Stimulated activated CD8-positive, alpha-beta memory T cell treated with anti-CD3 and anti-CD28 coated beads, Interleukin-4, amount 100 ng/mL, for 1 hour (primary cell): ENCODE measurements at regions not wholly inside any gene's neighbourhood (a gene's known extent, or its start where the extent isn't known, plus 50 kb on each side); places are given as distances from the start of the nearest gene placed in this dataset.
"Not testable (repeated sequence)": the region's sequence is repeated elsewhere in the genome, so short reads cannot be mapped to it uniquely, and the experiment has no call there.

Experiments
- DNase-seq, 2 donors: peaks; one replicate each; pipeline ENCODE4 v3.0.0-alpha.2; 2020; ENCODE audit warnings: low read depth in 2 of 2, low spot score in 1 of 2

GRCh38 chr6:141118991-141119390 is 1013.7 kb upstream of the GJE1 start:
- no peak for DNase-seq

DNA sequence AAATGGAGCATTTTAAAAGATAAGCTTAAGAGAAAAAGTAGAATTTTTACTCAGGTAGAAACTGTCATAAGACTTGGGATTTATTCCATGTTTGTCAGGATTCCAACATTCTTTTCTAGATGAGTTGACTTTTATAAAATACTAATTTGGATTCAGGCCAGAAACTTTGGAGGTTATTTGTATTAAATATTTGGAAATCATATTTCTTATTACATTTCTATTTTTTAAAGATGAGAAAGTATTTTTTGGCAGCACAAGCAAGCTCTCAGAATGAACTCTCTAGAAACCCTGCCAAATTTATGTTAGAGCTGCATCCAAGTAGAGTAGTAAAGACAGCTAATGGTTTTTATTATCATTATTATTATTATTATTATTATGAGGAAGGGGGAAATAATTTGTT is 1014.9 kb upstream of the GJE1 start:
- no peak for DNase-seq

DNA sequence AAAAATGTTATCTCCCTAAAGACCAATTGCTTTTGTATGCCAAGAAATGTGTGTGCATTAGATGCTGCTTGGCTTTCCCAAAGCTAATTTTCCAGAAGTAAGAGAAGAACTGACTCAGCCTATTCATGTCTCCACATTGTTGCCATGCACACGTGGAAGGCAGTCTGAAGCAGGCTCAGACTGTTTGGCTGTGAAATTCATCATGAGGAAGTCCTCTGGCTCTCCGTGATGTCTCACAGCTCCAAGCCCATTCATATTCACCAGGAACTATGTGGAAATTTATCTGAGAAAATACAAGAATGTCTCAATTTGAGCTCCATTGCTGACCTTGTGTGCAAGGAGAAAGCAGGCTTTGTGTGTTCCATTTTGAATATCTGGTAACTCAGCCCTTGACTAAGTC is 1022.2 kb upstream of the GJE1 start:
- no peak for DNase-seq

DNA sequence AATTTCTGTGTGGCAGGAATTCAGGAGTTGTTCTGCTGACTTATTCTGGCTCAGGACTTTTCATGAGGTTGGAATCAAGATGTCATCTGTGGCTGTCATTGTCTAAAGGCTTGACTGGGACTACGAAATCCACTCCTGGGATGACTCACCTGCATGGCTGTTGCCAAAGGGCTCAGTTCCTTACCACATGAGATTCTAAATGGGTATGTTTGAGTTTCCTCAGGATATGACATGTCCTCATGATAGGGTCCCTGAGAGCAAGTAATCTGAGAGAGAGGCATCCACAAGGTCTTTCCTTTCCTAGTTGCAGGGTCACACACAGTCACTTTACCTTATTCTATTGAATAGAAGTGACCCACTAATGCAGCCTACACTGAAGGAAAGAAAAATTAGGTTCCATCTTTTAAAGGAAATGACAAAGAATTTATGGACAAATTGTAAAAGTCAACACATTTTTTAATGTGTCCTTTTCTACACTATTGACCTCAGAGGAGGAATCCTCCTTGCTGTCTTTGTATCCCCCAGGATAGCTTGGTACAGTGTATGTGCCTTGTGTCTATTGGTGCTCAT is 1025.0 kb upstream of the GJE1 start:
- DNase-seq = no peak

- DNase-seq = no peak
These were observed 1027.2 kb upstream of the GJE1 start for GRCh38 chr6:141105481-141105880.

- no peak for DNase-seq
These were observed 1029.5 kb upstream of the GJE1 start for GRCh38 chr6:141103246-141103645.

DNA sequence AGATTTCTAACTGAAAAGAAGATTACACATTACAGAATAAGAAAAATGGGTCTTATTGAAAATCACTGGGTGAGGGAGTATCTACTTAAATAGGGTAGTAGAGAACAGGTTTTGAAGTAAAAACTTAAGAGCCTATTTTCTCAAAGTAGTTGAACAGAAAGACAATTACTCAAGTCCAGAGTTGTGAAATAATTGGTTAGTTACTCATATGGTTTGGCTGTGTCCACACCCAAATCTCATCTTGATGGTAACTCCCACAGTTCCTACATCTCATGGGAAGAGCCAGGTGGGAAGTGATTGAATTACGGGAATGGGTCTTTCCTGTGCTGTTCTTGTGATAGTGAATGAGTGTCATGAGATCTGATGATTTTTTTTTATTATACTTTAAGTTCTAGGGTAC is 1035.3 kb upstream of the GJE1 start:
- DNase-seq = no peak

- no peak for DNase-seq
These were observed 1037.4 kb upstream of the GJE1 start for GRCh38 chr6:141095308-141095707.

DNA sequence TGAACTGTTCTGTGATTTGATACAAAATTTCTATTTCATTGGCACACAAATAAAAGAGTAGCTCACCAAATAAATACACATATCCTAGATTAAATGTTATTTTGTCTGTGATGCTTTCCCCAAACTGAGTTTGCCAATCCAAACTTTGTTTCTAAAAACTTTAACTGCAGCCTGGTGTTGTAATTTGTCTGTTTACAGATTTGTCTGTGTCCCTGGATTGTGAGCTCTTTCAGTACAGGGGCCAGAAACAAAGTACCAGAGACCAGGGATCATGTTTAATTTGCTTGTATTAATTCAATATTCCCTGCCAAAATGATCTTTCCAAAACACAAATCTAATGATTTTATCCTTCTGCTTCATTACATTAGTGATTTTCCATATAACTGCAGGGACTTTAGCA is 1044.6 kb upstream of the GJE1 start:
- DNase-seq = no peak

- DNase-seq = no peak
These were observed 1055.1 kb upstream of the GJE1 start for GRCh38 chr6:141077355-141078333.

- DNase-seq = no peak
These were observed 1075.0 kb upstream of the GJE1 start for GRCh38 chr6:141057761-141058160.

DNA sequence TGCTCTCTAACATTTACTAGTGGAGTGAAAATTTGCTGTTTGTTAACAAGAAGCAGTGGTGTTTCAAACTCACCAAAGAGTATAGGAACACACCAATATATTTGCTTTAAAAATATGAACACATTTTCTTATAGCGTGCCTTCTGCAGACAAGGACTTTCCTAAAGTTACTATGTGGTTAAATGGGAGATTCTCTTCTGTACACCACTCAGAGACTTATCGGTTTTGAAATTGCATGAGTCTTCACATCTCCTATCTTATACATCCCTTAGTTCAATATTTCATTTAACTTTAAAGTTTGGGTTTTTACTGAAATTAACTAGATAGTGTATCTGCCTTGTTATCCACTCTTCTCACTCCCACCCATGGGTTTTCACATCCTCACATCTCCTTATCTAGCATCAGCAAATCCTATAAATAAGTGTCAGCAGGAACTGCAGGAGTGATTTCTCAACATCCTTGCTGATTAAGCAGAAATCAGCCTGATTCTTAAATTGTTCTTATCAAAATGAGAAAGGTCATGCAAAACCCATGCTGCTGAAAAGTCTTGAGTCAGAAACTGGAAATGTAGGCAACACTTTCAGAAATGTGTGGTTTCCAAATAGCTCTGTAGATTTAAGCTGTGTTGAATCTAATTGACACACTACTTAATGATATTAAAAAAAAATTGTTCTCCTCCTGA is 1075.6 kb upstream of the GJE1 start:
- DNase-seq = no peak

GRCh38 chr6:141050471-141050870 is 1082.3 kb upstream of the GJE1 start:
- no peak for DNase-seq

DNA sequence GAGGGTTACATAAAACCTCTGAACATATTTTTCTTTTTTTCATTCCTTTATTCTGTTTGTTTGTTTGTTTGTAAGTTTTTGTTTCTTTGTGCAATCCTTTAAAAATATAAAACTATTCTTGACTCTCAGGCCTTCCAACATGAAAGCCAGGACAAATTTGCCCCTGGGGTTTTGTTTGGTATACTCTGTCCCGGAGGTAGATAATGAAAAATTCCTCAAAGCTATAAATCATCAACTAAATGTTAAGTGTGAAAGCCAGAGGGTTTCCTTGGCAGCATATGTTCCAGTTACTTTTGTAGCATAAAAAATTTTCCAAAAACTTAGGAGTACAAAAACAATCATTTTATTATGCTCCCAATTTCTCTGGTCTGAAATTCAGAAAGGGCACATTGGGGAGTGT is 1084.3 kb upstream of the GJE1 start:
- DNase-seq = no peak

DNA sequence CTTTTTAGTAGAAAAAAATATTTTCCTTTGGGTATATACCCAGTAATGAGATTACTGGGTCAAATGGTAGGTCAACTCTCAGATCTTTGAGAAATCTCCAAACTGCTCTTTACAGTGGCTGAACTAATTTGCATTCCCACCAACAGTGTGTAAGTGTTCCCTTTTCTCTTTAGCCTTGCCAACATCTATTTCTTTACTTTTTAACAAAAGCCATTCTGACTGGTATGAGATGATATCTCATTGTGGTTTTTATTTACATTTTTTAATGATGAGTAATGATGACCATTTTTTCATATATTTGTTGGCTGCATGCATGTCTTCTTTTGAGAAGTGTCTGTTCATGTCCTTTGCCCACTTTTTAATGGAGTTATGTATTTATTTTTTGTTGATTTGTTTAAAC is 1086.2 kb upstream of the GJE1 start:
- DNase-seq = not testable (repeated sequence)

GRCh38 chr6:141041596-141042087 is 1091.1 kb upstream of the GJE1 start:
- DNase-seq = no peak

DNA sequence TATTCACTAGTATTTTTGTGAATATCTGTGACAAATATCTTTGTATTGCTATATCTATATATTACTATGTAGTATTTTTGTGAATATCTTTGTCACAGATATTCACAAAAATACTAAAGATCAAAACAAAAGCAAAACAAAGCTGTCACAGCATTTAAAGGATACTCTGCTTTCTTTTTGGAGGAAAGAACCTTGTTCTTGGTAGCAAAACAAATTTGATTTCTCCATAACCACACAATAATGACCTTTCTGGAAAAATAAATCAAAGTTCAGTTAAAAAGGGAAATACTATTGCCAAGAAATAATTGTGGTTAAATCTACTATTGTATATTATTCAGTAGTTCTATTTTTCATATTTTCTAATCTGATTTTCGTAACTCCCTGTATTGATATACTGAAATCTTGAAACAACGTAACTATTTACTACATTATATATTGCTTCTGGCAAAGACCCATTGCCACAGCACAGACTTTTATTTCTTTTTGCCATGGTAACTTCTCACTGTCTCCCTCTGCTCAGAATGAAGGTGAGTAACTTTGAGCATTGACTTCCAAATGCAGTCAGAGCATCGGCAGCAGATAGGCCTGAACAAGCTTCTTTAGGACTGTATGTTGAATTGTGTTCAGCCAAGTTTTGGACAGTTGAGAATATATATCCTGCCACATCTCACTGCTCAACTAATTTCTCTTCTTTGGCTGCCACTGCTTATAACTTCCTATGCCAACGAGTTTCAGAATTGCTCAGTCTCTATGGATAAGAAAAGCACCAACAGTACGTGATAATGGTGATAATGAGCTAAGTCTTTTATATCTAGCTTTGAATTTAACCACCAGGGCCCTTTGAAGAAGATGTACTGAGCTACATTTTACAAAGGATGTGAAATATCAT is 1097.2 kb upstream of the GJE1 start:
- DNase-seq = no peak

GRCh38 chr6:141033101-141033500 is 1099.6 kb upstream of the GJE1 start:
- no peak for DNase-seq

GRCh38 chr6:141029908-141030307 is 1102.8 kb upstream of the GJE1 start:
- no peak for DNase-seq

GRCh38 chr6:141028791-141029280 is 1103.9 kb upstream of the GJE1 start:
- no peak for DNase-seq

GRCh38 chr6:141026504-141026903 is 1106.2 kb upstream of the GJE1 start:
- no peak for DNase-seq
